GM12891 (cell line): ENCODE measurements at regions not wholly inside any gene's neighbourhood (a gene's known extent, or its start where the extent isn't known, plus 50 kb on each side); places are given as distances from the start of the nearest gene placed in this dataset.

Experiments used
- DNase-seq: peaks from one replicate; pipeline ENCODE4 v3.0.0; 2011; ENCODE audit warnings: low spot score; ENCODE audit not compliant: insufficient read length
- FAIRE-seq: peaks from 2 replicates; lab custom pipeline; 2011; peaks lifted over from hg19 to GRCh38; lab: Jason Lieb, UNC
- PAX5 ChIP-seq: IDR thresholded peaks from 2 replicates; pipeline ENCODE4 v1.6.1; 2011; ENCODE audit warnings: low read length, moderate library complexity, mild to moderate bottlenecking; ENCODE audit not compliant: insufficient read depth, severe bottlenecking
- POLR2A ChIP-seq: IDR thresholded peaks from 2 replicates; pipeline ENCODE4 v1.6.1; 2011; ENCODE audit warnings: low read depth, low read length, control low read depth
- POLR2AphosphoS5 ChIP-seq: IDR thresholded peaks from 2 replicates; pipeline ENCODE4 v1.6.1; 2011; ENCODE audit warnings: low read depth, low read length, control low read depth
- POU2F2 ChIP-seq: IDR thresholded peaks from 2 replicates; pipeline ENCODE4 v1.6.1; 2011; ENCODE audit warnings: low read depth, mild to moderate bottlenecking, control low read depth, low read length, moderate library complexity
- SPI1 ChIP-seq: IDR thresholded peaks from 2 replicates; pipeline ENCODE4 v1.6.1; 2011; ENCODE audit warnings: low read depth, low read length, control low read depth
- TAF1 ChIP-seq: IDR thresholded peaks from 2 replicates; pipeline ENCODE4 v1.6.1; 2011; ENCODE audit warnings: low read depth, low read length, control low read depth

- TF ChIP-seq POU2F2 (no peak), TAF1 (no peak), POLR2A (no peak), PAX5 (no peak), SPI1 (no peak), POLR2AphosphoS5 (no peak)
- FAIRE-seq (no peak), DNase-seq (no peak)
Observed at GRCh38 chr2:238632181-238633060, 205.7 kb downstream of the ASB1 start.

GRCh38 chr2:238633426-238634328 lies 206.9 kb downstream of the ASB1 start:
- FAIRE-seq (no peak), DNase-seq (no peak)
- no peak for TF ChIP-seq POLR2AphosphoS5
- no peak for TF ChIP-seq SPI1
- TF ChIP-seq TAF1, result no peak
- no peak for TF ChIP-seq POLR2A
- TF ChIP-seq POU2F2, result no peak
- TF ChIP-seq PAX5, result no peak

DNA sequence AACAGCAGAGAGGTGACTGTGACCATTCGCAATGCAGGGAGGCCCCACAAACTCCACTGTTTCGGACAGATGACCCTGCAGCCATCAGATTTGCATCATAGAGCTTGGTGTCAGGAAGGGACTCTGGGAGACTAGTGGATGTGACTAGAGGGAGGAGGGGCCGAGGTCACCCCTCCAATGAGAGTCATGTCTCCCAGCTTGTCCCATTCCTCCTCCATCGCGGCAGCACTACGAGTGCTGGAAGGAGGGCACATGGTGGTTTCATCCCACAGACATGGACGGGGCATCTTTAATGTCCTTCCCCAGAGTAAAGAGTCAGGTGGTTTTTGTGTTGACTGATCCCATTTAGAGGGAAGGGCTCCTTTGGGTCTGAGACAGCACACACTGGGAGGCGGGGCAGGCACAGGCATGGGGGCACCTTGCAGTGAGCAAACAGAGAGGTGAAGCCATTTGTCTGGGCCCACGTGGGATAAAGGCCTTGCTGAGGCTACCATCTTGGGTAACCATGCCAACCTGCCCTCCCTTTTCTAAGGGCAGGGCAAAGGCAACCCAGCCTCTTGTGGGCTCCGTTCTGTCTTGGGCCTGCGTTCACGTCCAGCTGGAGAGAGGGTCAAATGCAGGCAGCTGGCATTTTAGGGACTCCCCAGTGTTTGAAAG lies 208.1 kb downstream of the ASB1 start:
- DNase-seq (no peak), FAIRE-seq (no peak)
- no peak for TF ChIP-seq PAX5
- TF ChIP-seq POU2F2, result no peak
- TF ChIP-seq POLR2AphosphoS5, result no peak
- no peak for TF ChIP-seq SPI1
- no peak for TF ChIP-seq TAF1

DNA sequence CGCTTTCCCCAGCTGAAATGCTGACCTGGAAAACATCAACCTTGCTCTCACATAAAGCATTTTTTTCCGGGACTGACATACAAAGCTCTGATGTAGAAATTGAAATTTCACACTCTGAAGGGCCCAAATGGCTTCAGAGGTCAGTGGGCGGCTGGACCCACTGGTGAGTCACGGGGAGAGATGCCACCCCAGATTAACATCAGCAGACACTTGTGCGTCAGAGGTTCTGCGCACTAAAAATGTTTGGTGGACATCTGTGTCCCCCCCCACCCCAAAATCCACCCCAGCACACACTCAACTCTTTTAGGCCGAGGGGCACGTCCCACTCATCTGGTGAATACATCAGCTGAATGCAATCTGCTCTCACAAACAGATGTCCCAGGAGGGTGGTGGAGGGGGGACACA lies 208.9 kb downstream of the ASB1 start:
- DNase-seq (no peak), FAIRE-seq (no peak)
- no peak for TF ChIP-seq SPI1
- TF ChIP-seq TAF1, result no peak
- no peak for TF ChIP-seq POLR2A
- no peak for TF ChIP-seq POU2F2
- no peak for TF ChIP-seq PAX5
- no peak for TF ChIP-seq POLR2AphosphoS5

DNA sequence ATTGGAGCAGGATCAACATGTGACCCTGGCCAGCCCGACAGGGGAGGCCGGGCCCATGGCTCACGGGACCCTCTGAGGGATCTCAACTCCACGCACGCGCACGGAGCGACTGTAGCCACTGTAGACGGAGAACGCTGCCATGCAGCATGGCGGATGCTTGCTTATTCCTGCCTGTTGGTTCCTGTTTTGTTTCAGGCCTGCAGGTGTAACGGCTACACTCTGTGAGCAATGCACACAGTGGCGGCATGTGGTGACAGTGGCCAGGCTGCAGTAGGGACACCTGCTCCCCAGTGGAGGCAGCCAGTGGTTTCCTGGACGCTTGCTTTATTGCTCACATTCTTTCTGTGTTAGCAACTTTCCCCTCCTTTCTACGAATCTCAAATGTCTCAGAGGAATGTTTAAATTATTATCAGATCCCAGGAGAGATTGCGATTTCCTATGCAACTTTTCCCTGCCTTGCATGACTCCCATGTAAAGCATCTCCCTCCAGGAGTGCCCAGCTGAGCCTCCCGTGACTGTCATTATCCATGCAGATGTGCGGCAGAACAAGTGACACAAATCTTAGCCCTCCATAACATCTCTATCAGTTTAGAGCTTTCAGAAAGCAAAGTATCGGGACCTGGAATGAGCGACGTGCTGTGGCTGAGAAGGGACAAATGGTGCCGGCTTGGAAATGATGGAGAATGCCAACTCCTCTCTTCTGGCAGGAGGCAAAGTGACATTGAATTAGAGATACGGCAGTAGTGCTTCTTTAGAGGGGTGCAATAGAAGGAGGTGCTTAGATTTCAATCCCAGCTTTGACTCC lies 209.7 kb downstream of the ASB1 start:
- TF ChIP-seq PAX5 (no peak), TAF1 (no peak), POLR2A (no peak), POLR2AphosphoS5 (no peak), POU2F2 (no peak), SPI1 (no peak)
- FAIRE-seq (no peak), DNase-seq (no peak)

DNA sequence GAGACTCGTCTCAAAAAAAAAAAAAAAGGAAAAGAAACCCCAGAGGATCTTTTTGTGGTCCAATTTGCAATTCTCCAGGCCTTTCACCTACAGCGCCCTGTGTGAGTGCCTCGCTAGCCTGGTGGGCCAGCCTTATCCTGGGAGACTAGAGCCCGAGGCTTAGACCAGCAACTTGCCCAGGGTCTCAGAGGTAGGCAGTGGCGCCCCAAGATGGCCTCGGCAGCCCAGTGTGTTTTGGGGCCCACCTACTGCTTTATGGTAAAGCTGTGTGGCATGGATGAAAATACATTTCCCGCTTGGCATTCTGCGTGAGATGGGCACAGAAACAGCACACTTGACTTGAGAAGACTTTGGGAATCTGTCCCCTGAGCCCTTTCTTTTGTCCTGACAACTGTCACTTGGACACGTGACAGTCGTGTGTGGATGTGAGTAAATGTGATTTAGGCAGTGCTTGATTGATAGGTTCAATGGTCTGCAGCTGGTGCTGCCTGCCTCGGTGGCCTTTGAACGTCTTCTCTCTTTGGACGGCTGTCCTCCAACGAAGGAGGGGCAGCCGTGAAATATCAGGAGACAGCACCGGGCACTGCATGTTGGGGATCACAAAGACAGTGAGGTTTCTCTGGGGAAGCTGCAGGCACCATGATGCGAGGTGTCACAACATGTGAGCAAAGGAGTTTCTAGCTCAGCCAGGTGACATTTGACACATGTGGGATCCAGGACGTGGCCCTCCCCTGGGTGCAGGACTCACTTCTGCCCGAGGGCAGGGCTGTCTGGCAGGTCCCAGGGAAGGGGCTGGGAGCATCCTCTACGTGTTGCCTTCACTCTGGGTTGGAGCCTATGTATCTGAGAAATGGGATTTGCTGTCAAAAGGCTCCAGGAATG lies 209.5 kb upstream of the TWIST2 start:
- TF ChIP-seq POU2F2, result no peak
- TF ChIP-seq SPI1, result no peak
- no peak for TF ChIP-seq TAF1
- FAIRE-seq (no peak), DNase-seq (no peak)

DNA sequence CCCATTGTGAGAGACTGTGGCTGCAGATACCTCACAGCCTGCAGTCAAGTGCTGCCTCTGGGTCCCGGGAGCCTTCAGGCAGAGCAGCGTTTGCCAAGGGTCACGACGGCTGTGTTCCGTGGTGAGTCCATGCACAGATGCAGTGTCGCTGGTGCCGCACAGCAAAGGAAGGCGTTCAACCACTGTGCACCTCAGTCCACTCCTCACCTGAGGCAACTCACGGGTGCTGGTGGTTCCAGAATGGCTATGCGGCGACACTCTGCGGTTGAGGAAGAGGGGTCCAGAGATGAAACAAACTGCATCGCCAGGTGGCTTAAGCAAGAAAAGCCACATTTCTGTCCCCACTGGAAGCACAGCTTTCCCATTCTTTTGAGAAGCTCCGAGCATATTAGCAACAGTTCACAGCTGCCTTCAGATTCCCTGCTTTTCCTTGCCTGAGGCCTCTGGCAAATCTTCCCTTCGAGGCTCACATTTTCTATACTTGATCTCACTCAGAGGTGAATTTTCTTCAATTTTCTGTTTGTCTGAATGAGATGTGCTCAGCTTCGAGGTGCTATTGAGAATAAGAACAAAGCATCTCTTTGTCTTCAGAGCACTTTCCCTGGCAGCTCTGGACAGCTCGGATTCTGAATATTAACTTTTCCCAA lies 208.8 kb upstream of the TWIST2 start:
- DNase-seq (no peak), FAIRE-seq (no peak)

More for the DNA sequence above, 208.8 kb upstream of the TWIST2 start:
- no peak for TF ChIP-seq POLR2A
- no peak for TF ChIP-seq POU2F2
- no peak for TF ChIP-seq PAX5
- no peak for TF ChIP-seq POLR2AphosphoS5
- TF ChIP-seq SPI1, result no peak
- TF ChIP-seq TAF1, result no peak
